Uterus (tissue), 3 donors: ENCODE measurements at regions not wholly inside any gene's neighbourhood (a gene's known extent, or its start where the extent isn't known, plus 50 kb on each side); places are given as distances from the start of the nearest gene placed in this dataset.

Experiments
- DNase-seq, 2 donors: peaks; one replicate each; pipeline ENCODE4 v3.0.0-alpha.2; 2019 to 2020
- H3K27ac ChIP-seq, 2 donors: fragments of 200-600 bp; sonication (generic); 1 replicate in 1 of 2; 2 replicates in 1 of 2; pipeline ENCODE4 v1.5.1; 2016 to 2018
- H3K27me3 ChIP-seq, 2 donors: fragments of 200-600 bp; sonication (generic); one replicate each; pipeline ENCODE4 v1.5.1; 2018 to 2019; ENCODE audit warnings: control low read depth in 1 of 2
- H3K36me3 ChIP-seq, 2 donors: fragments of 200-600 bp; sonication (generic); one replicate each; pipeline ENCODE4 v1.5.1; 2019; ENCODE audit warnings: control low read depth in 1 of 2
- H3K4me1 ChIP-seq, 2 donors: fragments of 200-600 bp; sonication (generic); one replicate each; pipeline ENCODE4 v1.5.1; 2018 to 2019; ENCODE audit warnings: control low read depth in 1 of 2
- H3K4me3 ChIP-seq, 2 donors: fragments of 200-600 bp; sonication (generic); 1 replicate in 1 of 2; 2 replicates in 1 of 2; pipeline ENCODE4 v1.5.1; 2018 to 2019; ENCODE audit warnings: mild to moderate bottlenecking in 1 of 2
- H3K9me3 ChIP-seq, 2 donors: fragments of 200-600 bp; sonication (generic); one replicate each; pipeline ENCODE4 v1.5.1; 2019; ENCODE audit warnings: control low read depth in 1 of 2
- POLR2A ChIP-seq, 2 donors: fragments of 450-650 bp; IDR thresholded peaks; one replicate each; pipeline ENCODE4 v1.6.1; 2016; ENCODE audit warnings: antibody characterized with exemption in 2 of 2, mild to moderate bottlenecking in 1 of 2, moderate library complexity in 1 of 2
- intact Hi-C: fragments of 100-400 bp; cut with DNase I; formaldehyde crosslinking; loops from one replicate; pipeline ENCODE4 v1.15.1; 2023; ENCODE audit warnings: low total_unique reads
- TF ChIP-seq, protein P1 (sequence below), 4 experiments: fragments of 200-600 bp in 2 of 4; fragments of 450-650 bp in 2 of 4; sonication (generic) in 2 of 4; IDR thresholded peaks; one replicate each; pipeline ENCODE4 v1.5.1; 2016 to 2019; ENCODE audit warnings: antibody characterized with exemption in 4 of 4, mild to moderate bottlenecking in 2 of 4, moderate library complexity in 1 of 4
- donor health status: DM: yes; HTN: yes; CAD: no.

DNA sequence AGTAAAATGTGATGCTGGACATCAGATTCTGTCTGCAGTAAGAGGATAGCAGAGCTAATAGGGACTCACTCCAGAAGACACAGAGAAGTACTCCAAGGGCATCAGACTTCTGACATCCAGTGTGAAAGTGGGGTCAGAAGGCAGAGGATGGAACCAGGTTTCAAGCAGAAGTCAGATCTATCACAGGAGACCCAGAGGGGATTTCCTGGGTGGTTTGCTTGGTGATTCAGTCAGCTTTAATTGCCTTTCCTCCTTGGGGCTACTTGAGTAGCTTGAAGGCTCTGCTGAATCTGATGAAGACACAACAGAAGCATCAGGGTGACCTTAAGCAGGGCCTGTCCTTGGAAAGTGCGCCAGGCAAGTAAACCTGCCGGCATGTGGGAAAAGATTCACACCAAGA is 300.6 kb downstream of the COG6 start:
- intact Hi-C loops, result no loop called here
- H3K4me3 ChIP-seq, result no peak overlapping the region
- no peak overlapping the region for H3K27ac ChIP-seq

DNA sequence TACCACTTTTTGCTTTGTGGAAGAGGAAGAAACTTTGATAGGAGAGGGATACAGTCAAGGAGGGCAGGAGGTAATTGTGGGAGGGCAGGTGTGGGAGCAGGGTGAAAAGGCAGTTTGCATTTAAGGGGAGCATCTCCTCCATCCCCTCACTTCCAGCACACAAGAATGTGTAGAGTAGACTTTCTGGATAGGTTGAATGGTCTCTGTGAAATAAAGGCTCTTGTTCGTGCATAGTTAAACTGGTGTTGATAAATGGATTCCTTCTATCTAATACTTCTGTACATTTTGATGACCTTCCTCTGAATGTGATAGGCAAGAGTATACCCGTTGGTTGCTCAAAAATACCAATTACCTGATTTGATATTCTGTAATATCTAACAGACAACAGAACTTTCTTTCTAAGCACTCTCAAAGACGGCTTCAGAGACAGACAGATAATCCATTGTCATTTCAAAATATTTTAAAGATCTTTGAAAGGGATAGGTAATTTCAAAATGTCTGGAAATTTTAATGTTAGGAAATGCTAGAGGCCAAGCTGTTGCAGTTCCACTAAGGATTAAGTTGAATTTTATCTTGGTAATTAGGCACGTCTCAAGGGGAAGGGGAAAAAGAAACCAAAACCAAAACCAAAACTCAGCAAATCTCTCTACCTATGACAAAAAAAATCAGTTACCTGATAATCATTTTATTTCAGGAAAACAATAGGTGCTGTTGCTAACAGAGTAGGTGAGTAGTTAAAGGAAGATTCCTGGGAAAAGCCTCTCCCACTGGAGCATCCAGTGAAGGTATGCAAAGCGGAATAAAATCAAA is 302.6 kb downstream of the COG6 start:
- H3K27ac ChIP-seq, result no peak overlapping the region
- intact Hi-C loops, result no loop called here
- no peaks in the 10 kb centered on the region for H3K9me3 ChIP-seq
- no peak for TF ChIP-seq POLR2A (IDR thresholded peaks at IDR 0.05)
- TF ChIP-seq, protein P1, sequence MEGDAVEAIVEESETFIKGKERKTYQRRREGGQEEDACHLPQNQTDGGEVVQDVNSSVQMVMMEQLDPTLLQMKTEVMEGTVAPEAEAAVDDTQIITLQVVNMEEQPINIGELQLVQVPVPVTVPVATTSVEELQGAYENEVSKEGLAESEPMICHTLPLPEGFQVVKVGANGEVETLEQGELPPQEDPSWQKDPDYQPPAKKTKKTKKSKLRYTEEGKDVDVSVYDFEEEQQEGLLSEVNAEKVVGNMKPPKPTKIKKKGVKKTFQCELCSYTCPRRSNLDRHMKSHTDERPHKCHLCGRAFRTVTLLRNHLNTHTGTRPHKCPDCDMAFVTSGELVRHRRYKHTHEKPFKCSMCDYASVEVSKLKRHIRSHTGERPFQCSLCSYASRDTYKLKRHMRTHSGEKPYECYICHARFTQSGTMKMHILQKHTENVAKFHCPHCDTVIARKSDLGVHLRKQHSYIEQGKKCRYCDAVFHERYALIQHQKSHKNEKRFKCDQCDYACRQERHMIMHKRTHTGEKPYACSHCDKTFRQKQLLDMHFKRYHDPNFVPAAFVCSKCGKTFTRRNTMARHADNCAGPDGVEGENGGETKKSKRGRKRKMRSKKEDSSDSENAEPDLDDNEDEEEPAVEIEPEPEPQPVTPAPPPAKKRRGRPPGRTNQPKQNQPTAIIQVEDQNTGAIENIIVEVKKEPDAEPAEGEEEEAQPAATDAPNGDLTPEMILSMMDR (IDR thresholded peaks at IDR 0.05), result no peak
- H3K27me3 ChIP-seq, result no peaks in the 10 kb centered on the region
- H3K4me1 ChIP-seq, result no peaks in the 10 kb centered on the region
- no peaks in the 10 kb centered on the region for H3K36me3 ChIP-seq
- H3K4me3 ChIP-seq, result no peak overlapping the region
- no peak for DNase-seq

More for the DNA sequence above, 300.6 kb downstream of the COG6 start:
- TF ChIP-seq, protein P1 (IDR thresholded peaks at IDR 0.05), result no peak
- no peak for TF ChIP-seq POLR2A (IDR thresholded peaks at IDR 0.05)
- Histone ChIP-seq H3K9me3 (no peaks in the 10 kb centered on the region), H3K27me3 (no peaks in the 10 kb centered on the region), H3K36me3 (no peaks in the 10 kb centered on the region), H3K4me1 (no peaks in the 10 kb centered on the region)
- DNase-seq, result no peak

GRCh38 chr13:39959497-39960144 is 304.2 kb downstream of the COG6 start:
- Histone ChIP-seq H3K9me3 (no peaks in the 10 kb centered on the region), H3K4me1 (no peaks in the 10 kb centered on the region), H3K4me3 (no peak overlapping the region), H3K27ac (no peak overlapping the region), H3K36me3 (no peaks in the 10 kb centered on the region), H3K27me3 (no peaks in the 10 kb centered on the region)
- TF ChIP-seq POLR2A (IDR thresholded peaks at IDR 0.05), result no peak
- intact Hi-C loops, result no loop called here
- DNase-seq, result no peak

DNA sequence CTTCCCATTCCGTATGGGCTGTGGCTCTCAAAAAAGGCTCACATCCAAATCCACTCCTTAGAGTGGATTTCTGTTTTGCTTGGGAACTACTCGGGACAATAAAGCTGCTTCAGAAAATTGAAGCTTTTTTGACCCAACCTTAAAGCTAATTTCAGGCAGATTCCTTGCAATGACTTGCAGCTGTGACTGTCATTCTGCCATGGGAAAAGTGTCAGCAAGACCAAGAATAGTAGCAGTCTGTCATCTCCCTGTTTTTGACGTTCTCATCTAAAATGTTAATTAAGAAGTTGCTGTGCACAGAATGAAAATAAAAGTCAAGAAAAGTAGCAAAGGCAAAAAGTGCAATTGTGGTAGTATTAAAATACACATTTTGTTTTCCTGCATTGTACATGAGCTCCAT is 304.7 kb downstream of the COG6 start:
- intact Hi-C loops, result no loop called here
- Histone ChIP-seq H3K4me3 (no peak overlapping the region), H3K9me3 (no peaks in the 10 kb centered on the region), H3K4me1 (no peaks in the 10 kb centered on the region), H3K36me3 (no peaks in the 10 kb centered on the region), H3K27ac (no peak overlapping the region), H3K27me3 (no peaks in the 10 kb centered on the region)
- DNase-seq, result no peak
- TF ChIP-seq POLR2A (IDR thresholded peaks at IDR 0.05), result no peak
- TF ChIP-seq, protein P1 (IDR thresholded peaks at IDR 0.05), result no peak

- DNase-seq, result no peak
- H3K9me3 ChIP-seq, result no peaks in the 10 kb centered on the region
- no peaks in the 10 kb centered on the region for H3K4me1 ChIP-seq
- no peak overlapping the region for H3K4me3 ChIP-seq
- H3K27ac ChIP-seq, result no peak overlapping the region
- no peak for TF ChIP-seq POLR2A (IDR thresholded peaks at IDR 0.05)
- no peaks in the 10 kb centered on the region for H3K36me3 ChIP-seq
- intact Hi-C loops, result no loop called here
- no peaks in the 10 kb centered on the region for H3K27me3 ChIP-seq
These were observed 305.6 kb downstream of the COG6 start for GRCh38 chr13:39961036-39961435.

GRCh38 chr13:39963612-39964011 is 308.1 kb downstream of the COG6 start:
- Histone ChIP-seq H3K27ac (no peak overlapping the region), H3K9me3 (no peaks in the 10 kb centered on the region), H3K4me1 (no peaks in the 10 kb centered on the region), H3K27me3 (no peaks in the 10 kb centered on the region), H3K4me3 (no peak overlapping the region), H3K36me3 (no peaks in the 10 kb centered on the region)
- no peak for DNase-seq
- TF ChIP-seq, protein P1 (IDR thresholded peaks at IDR 0.05), result no peak
- TF ChIP-seq POLR2A (IDR thresholded peaks at IDR 0.05), result no peak
- intact Hi-C loops, result no loop called here
